Glomerular visceral epithelial cell (primary cell): ENCODE measurements at regions not wholly inside any gene's neighbourhood (a gene's known extent, or its start where the extent isn't known, plus 50 kb on each side); places are given as distances from the start of the nearest gene placed in this dataset.

ENCODE experiments used
- DNase-seq: peaks from one replicate; pipeline ENCODE4 v3.0.0-alpha.2; 2016; ENCODE audit errors: extremely low spot score

DNA sequence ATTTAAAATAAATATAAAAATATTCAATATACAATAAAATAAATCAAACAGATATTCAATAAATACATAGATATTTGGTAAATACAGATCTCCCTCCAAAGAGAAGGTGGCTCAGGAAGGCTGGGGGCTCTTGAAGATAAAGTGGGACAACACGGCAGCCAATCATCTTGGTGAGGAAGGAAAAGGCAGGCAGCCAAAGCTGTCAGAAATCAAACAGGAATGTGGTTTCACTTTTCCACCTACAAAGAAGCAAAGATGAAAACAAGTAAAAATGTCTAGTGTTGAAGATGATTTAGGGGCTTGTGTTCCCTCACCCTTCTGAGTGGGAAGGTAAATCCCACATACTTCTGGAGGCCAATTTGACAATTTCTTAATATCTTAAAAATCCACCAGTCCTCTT is 85.7 kb downstream of the B3GNT2 start:
- DNase-seq, result no peak

DNA sequence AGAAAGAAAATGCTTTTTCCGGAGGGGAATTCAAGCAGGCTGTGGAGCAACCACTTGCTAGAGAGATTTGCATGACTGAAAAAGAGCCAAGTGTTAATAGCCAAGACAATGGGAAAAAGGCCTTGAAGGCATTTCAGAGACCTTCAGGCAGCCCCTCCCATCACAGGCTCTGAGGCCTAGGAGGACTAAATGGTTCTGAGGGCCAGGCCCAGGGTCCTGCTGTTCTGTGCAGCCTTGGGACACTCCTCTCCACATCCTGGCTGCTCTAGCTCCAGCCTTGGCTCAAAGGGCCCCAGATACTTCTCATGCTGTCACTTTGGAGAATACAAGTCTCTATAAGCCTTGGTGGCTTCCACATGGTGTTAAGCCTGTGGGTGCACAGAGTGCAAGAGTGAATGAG is 81.8 kb downstream of the B3GNT2 start:
- no peak for DNase-seq
